Glutamatergic neuron (in vitro differentiated cells): ENCODE measurements at regions not wholly inside any gene's neighbourhood (a gene's known extent, or its start where the extent isn't known, plus 50 kb on each side); places are given as distances from the start of the nearest gene placed in this dataset.

ENCODE experiments used
- DNase-seq: peaks from one replicate; pipeline ENCODE4 v3.0.0; 2022
- H3K27ac Mint-ChIP-seq: one replicate; pipeline ENCODE4 v1.8.0; 2020; ENCODE audit warnings: mild to moderate bottlenecking, mixed read lengths, inconsistent platforms; ENCODE audit not compliant: unreplicated experiment
- H3K27me3 Mint-ChIP-seq: one replicate; pipeline ENCODE4 v1.8.0; 2020; ENCODE audit warnings: mild to moderate bottlenecking, moderate library complexity, mixed read lengths, inconsistent platforms; ENCODE audit not compliant: unreplicated experiment
- H3K36me3 Mint-ChIP-seq: one replicate; pipeline ENCODE4 v1.8.0; 2020; ENCODE audit warnings: mild to moderate bottlenecking, mixed read lengths, inconsistent platforms; ENCODE audit not compliant: unreplicated experiment
- H3K4me1 Mint-ChIP-seq: one replicate; pipeline ENCODE4 v1.8.0; 2020; ENCODE audit warnings: mild to moderate bottlenecking, low read depth, mixed read lengths, inconsistent platforms; ENCODE audit not compliant: unreplicated experiment
- H3K4me3 Mint-ChIP-seq: one replicate; pipeline ENCODE4 v1.8.0; 2020; ENCODE audit warnings: mild to moderate bottlenecking, mixed read lengths, inconsistent platforms; ENCODE audit not compliant: unreplicated experiment
- H3K9me3 Mint-ChIP-seq: one replicate; pipeline ENCODE4 v1.8.0; 2020; ENCODE audit warnings: mild to moderate bottlenecking, moderate library complexity, mixed read lengths, inconsistent platforms; ENCODE audit not compliant: unreplicated experiment
- TF ChIP-seq, protein P1 (sequence below): fragments of 200-600 bp; sonication (generic); IDR thresholded peaks from one replicate; pipeline ENCODE4 v1.5.0; 2021; ENCODE audit not compliant: partially characterized antibody, unreplicated experiment

DNA sequence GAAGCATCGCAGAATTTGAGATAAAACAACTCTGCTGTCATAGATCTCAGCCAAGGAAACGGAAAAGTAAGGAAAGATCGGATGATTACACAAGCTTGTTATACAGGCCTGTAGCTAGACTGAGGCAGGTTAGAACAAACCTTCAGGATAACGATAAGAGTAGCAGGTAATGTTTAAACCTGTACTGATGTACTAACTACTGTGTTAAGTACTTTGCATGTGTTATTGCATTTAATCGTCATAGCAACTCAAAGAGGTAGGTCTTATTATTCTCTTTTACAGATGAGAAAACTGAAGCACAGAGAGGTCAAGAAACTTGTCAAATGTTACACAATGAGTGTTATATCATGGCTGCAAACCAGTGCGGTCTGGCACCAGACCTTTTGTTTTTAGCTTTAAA lies 352.5 kb downstream of the GPAM start:
- Mint-ChIP-seq H3K36me3 (no peaks in the 10 kb centered on the region), H3K4me1 (no peaks in the 10 kb centered on the region), H3K9me3 (no peaks in the 10 kb centered on the region), H3K27ac (no peak overlapping the region), H3K27me3 (no peaks in the 10 kb centered on the region), H3K4me3 (no peak overlapping the region)
- no peak for DNase-seq
- TF ChIP-seq, protein P1, sequence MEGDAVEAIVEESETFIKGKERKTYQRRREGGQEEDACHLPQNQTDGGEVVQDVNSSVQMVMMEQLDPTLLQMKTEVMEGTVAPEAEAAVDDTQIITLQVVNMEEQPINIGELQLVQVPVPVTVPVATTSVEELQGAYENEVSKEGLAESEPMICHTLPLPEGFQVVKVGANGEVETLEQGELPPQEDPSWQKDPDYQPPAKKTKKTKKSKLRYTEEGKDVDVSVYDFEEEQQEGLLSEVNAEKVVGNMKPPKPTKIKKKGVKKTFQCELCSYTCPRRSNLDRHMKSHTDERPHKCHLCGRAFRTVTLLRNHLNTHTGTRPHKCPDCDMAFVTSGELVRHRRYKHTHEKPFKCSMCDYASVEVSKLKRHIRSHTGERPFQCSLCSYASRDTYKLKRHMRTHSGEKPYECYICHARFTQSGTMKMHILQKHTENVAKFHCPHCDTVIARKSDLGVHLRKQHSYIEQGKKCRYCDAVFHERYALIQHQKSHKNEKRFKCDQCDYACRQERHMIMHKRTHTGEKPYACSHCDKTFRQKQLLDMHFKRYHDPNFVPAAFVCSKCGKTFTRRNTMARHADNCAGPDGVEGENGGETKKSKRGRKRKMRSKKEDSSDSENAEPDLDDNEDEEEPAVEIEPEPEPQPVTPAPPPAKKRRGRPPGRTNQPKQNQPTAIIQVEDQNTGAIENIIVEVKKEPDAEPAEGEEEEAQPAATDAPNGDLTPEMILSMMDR: no peak

DNA sequence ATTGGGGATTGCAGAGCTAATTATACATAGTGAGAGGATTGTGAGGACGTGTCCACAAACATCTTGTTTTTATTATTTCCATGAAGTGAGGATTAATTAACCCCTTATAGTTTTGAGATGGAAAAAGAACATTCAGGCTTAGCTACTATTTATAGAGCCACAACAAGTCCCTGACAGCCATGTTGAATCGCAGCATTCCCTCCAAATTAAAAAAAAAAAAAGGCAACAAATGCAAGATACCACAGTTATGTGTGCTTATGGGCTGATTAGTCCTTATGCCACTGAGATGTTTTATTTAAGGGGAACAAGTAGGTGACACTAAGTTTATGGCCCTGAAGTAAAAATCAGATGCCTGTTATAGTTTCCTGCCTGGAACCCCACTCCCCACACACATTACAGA lies 350.3 kb downstream of the GPAM start:
- H3K36me3 Mint-ChIP-seq: no peaks in the 10 kb centered on the region
- H3K27ac Mint-ChIP-seq: no peak overlapping the region
- H3K27me3 Mint-ChIP-seq: no peaks in the 10 kb centered on the region
- no peak overlapping the region for H3K4me3 Mint-ChIP-seq
- DNase-seq: no peak
- H3K9me3 Mint-ChIP-seq: no peaks in the 10 kb centered on the region
- TF ChIP-seq, protein P1: no peak
- H3K4me1 Mint-ChIP-seq: no peaks in the 10 kb centered on the region

DNA sequence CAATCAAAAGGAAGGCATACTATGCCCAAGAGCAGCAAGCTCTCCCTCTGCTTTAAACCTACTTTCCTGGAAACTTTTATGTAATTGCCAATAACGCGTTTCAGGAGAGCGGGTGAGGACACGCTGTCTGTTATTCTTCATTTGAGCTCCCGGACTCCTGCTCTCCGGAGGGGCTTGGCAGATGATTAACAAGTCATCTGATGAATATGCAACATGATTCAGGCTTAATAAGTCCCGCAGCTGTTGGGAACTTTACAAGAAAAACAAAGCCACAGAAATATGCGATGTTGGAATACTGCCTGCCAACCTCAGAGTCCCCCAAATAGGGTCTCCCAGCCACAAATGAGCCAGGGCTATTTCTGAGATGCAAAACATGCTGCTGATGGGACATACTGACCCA lies 348.0 kb downstream of the GPAM start:
- Mint-ChIP-seq H3K4me1 (no peaks in the 10 kb centered on the region), H3K27ac (no peak overlapping the region)

DNA sequence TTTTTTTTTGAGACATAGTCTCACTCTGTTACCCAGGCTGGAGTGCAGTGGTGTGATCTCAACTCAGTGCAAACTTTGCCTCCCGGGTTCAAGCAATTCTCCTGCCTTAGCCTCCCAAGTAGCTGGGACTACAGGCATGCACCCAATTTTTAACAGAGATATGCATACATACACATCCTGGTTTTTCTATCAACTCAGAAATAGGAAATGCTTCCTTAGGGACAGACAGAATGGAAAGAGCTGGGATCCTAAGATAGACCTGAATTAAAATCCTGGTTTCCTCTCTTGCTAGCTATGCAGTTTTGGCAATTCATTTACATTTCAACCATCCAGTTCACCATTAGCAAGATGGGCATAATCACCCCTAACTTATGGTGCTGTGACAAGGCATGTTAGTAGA lies 347.5 kb downstream of the GPAM start:
- H3K27me3 Mint-ChIP-seq: no peaks in the 10 kb centered on the region
- DNase-seq: no peak

More for the DNA sequence above, 348.0 kb downstream of the GPAM start:
- no peak overlapping the region for H3K4me3 Mint-ChIP-seq
- no peaks in the 10 kb centered on the region for H3K36me3 Mint-ChIP-seq
- no peaks in the 10 kb centered on the region for H3K27me3 Mint-ChIP-seq
- H3K9me3 Mint-ChIP-seq: no peaks in the 10 kb centered on the region
- DNase-seq: no peak
- TF ChIP-seq, protein P1: no peak

DNA sequence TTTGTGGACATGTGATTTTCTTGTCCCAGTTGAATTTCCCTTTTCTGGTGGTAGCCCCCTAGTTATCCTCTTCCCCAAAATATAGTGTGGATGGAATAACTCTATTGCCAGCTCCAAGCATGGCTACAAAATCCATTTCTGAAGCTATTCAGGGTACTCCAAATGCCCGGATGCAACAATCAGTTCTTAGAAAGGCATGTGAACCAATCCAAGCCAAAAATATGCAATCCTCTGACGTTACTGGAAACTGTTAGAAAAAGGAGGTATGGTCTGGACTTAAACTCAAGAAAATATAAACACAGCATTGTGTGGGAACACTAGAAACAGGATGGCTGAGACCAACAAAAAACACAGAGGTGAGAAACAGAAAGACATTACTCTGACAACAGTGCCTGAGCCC lies 347.0 kb downstream of the GPAM start:
- no peak for DNase-seq
- Mint-ChIP-seq H3K27me3 (no peaks in the 10 kb centered on the region), H3K27ac (no peak overlapping the region), H3K9me3 (no peaks in the 10 kb centered on the region), H3K36me3 (no peaks in the 10 kb centered on the region), H3K4me1 (no peaks in the 10 kb centered on the region), H3K4me3 (no peak overlapping the region)
- TF ChIP-seq, protein P1: no peak

More for the DNA sequence above, 347.5 kb downstream of the GPAM start:
- TF ChIP-seq, protein P1: no peak
- Mint-ChIP-seq H3K4me1 (no peaks in the 10 kb centered on the region), H3K36me3 (no peaks in the 10 kb centered on the region), H3K9me3 (no peaks in the 10 kb centered on the region), H3K27ac (no peak overlapping the region), H3K4me3 (no peak overlapping the region)
